Esophagus squamous epithelium (tissue), 4 donors: ENCODE measurements at regions not wholly inside any gene's neighbourhood (a gene's known extent, or its start where the extent isn't known, plus 50 kb on each side); places are given as distances from the start of the nearest gene placed in this dataset.

Experiments used
- CTCF ChIP-seq, 6 experiments: fragments of 450-650 bp in 4 of 6; fragments of 200-600 bp in 2 of 6; sonication (generic) in 2 of 6; IDR thresholded peaks; one replicate each; pipeline ENCODE4 v1.5.1; 2016 to 2019; ENCODE audit warnings: antibody characterized with exemption in 6 of 6, mild to moderate bottlenecking in 4 of 6, moderate library complexity in 4 of 6
- POLR2A ChIP-seq, 4 donors: fragments of 450-650 bp; IDR thresholded peaks; one replicate each; pipeline ENCODE4 v1.6.1; 2017; ENCODE audit warnings: antibody characterized with exemption in 4 of 4, mild to moderate bottlenecking in 4 of 4, moderate library complexity in 3 of 4

DNA sequence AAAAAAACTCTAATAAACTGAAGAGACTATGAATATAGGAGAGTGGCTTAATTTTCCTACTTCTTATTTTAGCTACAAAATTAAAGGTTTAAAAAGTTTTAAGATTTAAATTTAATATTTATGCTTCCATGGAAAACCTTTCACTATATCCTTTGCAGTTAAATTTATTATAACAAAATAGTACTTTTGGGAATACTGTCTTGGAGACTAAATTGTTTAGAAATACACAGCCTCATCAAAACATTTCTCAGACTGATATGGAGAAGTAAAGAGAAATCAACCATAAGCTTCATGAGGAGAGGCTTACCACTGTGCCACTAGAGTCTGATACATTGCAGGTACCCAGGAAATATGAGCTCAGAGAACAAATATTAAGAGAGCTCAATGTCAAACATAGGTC lies 436.5 kb downstream of the KCTD12 start:
- TF ChIP-seq CTCF (IDR thresholded peaks at IDR 0.05): no peak
- TF ChIP-seq POLR2A (IDR thresholded peaks at IDR 0.05): no peak
